GM23338 (cell line): ENCODE measurements at regions not wholly inside any gene's neighbourhood (a gene's known extent, or its start where the extent isn't known, plus 50 kb on each side); places are given as distances from the start of the nearest gene placed in this dataset.

Experiments used
- ATAC-seq: fragments of 200-7000 bp; cut with Tn5 transposase; 3 replicates; pipeline ENCODE4 v1.9.1; 2020
- DNase-seq: peaks from one replicate; pipeline ENCODE4 v3.0.0-alpha.2; 2015; ENCODE audit warnings: low spot score
- H2AFZ ChIP-seq: fragments of 200-600 bp; sonication (generic); 2 replicates; pipeline ENCODE4 v1.8.0; 2016; ENCODE audit warnings: antibody characterized with exemption, mild to moderate bottlenecking, moderate library complexity
- H3F3A ChIP-seq: fragments of 200-600 bp; sonication (generic); replicated peaks from 2 replicates; pipeline ENCODE4 v1.8.0; 2017; ENCODE audit warnings: antibody characterized with exemption, mixed run types, low read depth
- H3K27ac ChIP-seq: fragments of 200-600 bp; sonication (generic); 2 replicates; pipeline ENCODE4 v1.6.1; 2016; ENCODE audit warnings: low read depth
- H3K27me3 ChIP-seq: fragments of 200-600 bp; sonication (generic); 2 replicates; pipeline ENCODE4 v1.8.0; 2016; ENCODE audit warnings: mild to moderate bottlenecking, mixed run types, moderate library complexity; ENCODE audit not compliant: insufficient read depth
- H3K36me3 ChIP-seq: fragments of 200-600 bp; sonication (generic); 2 replicates; pipeline ENCODE4 v1.8.0; 2016; ENCODE audit warnings: mild to moderate bottlenecking; ENCODE audit not compliant: insufficient read depth
- H3K4me1 ChIP-seq: fragments of 200-600 bp; sonication (generic); 2 replicates; pipeline ENCODE4 v1.8.0; 2016; ENCODE audit warnings: mild to moderate bottlenecking, moderate library complexity; ENCODE audit not compliant: insufficient read depth
- H3K4me2 ChIP-seq: fragments of 200-600 bp; sonication (generic); 2 replicates; pipeline ENCODE4 v1.7.1; 2017; ENCODE audit warnings: mixed run types
- H3K4me3 ChIP-seq: fragments of 200-600 bp; sonication (generic); 2 replicates; pipeline ENCODE4 v1.6.1; 2016; ENCODE audit warnings: mixed run types
- H3K79me2 ChIP-seq: fragments of 200-600 bp; sonication (generic); replicated peaks from 2 replicates; pipeline ENCODE4 v1.8.0; 2017; ENCODE audit warnings: mild to moderate bottlenecking; ENCODE audit not compliant: insufficient read depth
- H3K9me2 ChIP-seq: fragments of 200-600 bp; sonication (generic); 2 replicates; pipeline ENCODE4 v1.8.0; 2017; ENCODE audit not compliant: insufficient read depth
- H4K20me1 ChIP-seq: fragments of 200-600 bp; sonication (generic); replicated peaks from 2 replicates; pipeline ENCODE4 v1.8.0; 2017; ENCODE audit warnings: mild to moderate bottlenecking; ENCODE audit not compliant: insufficient read depth
- H3K27ac Mint-ChIP-seq: 2 replicates; pipeline ENCODE4 v1.8.0; 2020; ENCODE audit warnings: inconsistent platforms, mild to moderate bottlenecking, moderate library complexity, mixed read lengths
- H3K27me3 Mint-ChIP-seq: 3 replicates; pipeline ENCODE4 v1.8.0; 2022; ENCODE audit warnings: low read depth, mild to moderate bottlenecking, moderate library complexity, mixed read lengths, inconsistent platforms; ENCODE audit not compliant: insufficient read depth, poor library complexity
- H3K36me3 Mint-ChIP-seq: 3 replicates; pipeline ENCODE4 v1.8.0; 2021; ENCODE audit warnings: low read depth, mild to moderate bottlenecking, inconsistent platforms, moderate library complexity, mixed read lengths
- H3K4me1 Mint-ChIP-seq: 3 replicates; pipeline ENCODE4 v1.8.0; 2020; ENCODE audit warnings: mild to moderate bottlenecking, inconsistent platforms, mixed read lengths
- H3K4me3 Mint-ChIP-seq: 3 replicates; pipeline ENCODE4 v1.8.0; 2021; ENCODE audit warnings: moderate library complexity, mild to moderate bottlenecking, inconsistent platforms, mixed read lengths
- H3K9me3 Mint-ChIP-seq: 3 replicates; pipeline ENCODE4 v1.8.0; 2020; ENCODE audit warnings: moderate library complexity, mild to moderate bottlenecking, inconsistent platforms, mixed read lengths
- CREB1 ChIP-seq: fragments of 250-450 bp; sonication (Bioruptor Pico); IDR thresholded peaks from 2 replicates; pipeline ENCODE4 v1.5.0; 2020; ENCODE audit warnings: low read depth, mild to moderate bottlenecking, moderate library complexity
- EZH2 ChIP-seq: fragments of 200-600 bp; sonication (generic); IDR thresholded peaks from one replicate; pipeline ENCODE4 v1.8.0; 2017; ENCODE audit warnings: antibody characterized with exemption, mild to moderate bottlenecking, low read depth; ENCODE audit not compliant: unreplicated experiment
- EZH2phosphoT487 ChIP-seq: fragments of 200-600 bp; sonication (generic); IDR thresholded peaks from one replicate; pipeline ENCODE4 v1.8.1; 2018; ENCODE audit warnings: antibody characterized with exemption; ENCODE audit not compliant: unreplicated experiment
- JUNB ChIP-seq: IDR thresholded peaks from one replicate; pipeline ENCODE4 v1.6.1; 2016; ENCODE audit warnings: antibody characterized with exemption; ENCODE audit not compliant: unreplicated experiment
- POLR2AphosphoS5 ChIP-seq: IDR thresholded peaks from 2 replicates; pipeline ENCODE4 v1.6.1; 2016; ENCODE audit warnings: antibody characterized with exemption, low read depth
- STAT1 ChIP-seq: IDR thresholded peaks from one replicate; pipeline ENCODE4 v1.6.1; 2016; ENCODE audit warnings: antibody characterized with exemption; ENCODE audit not compliant: unreplicated experiment
- ZNF331 ChIP-seq: fragments of 250-450 bp; sonication (Bioruptor Pico); IDR thresholded peaks from 2 replicates; pipeline ENCODE4 v1.5.0; 2020; ENCODE audit warnings: low read depth, mild to moderate bottlenecking, moderate library complexity
- TF ChIP-seq, protein P1 (sequence below): fragments of 250-450 bp; sonication (Bioruptor Pico); IDR thresholded peaks from 2 replicates; pipeline ENCODE4 v1.5.0; 2020; ENCODE audit warnings: mild to moderate bottlenecking, moderate library complexity
- TF ChIP-seq, protein P2 (sequence below): IDR thresholded peaks from 2 replicates; pipeline ENCODE4 v1.6.1; 2016; ENCODE audit warnings: antibody characterized with exemption
- TF ChIP-seq, protein P3 (sequence below), 2 experiments: fragments of 200-600 bp in 1 of 2; sonication (generic) in 1 of 2; conservative IDR thresholded peaks; 2 replicates each; pipeline versions ENCODE4 v1.5.1 to v1.6.1; 2016 to 2017; ENCODE audit warnings: antibody characterized with exemption in 2 of 2, low read depth in 2 of 2, mild to moderate bottlenecking in 2 of 2, moderate library complexity in 1 of 2

DNA sequence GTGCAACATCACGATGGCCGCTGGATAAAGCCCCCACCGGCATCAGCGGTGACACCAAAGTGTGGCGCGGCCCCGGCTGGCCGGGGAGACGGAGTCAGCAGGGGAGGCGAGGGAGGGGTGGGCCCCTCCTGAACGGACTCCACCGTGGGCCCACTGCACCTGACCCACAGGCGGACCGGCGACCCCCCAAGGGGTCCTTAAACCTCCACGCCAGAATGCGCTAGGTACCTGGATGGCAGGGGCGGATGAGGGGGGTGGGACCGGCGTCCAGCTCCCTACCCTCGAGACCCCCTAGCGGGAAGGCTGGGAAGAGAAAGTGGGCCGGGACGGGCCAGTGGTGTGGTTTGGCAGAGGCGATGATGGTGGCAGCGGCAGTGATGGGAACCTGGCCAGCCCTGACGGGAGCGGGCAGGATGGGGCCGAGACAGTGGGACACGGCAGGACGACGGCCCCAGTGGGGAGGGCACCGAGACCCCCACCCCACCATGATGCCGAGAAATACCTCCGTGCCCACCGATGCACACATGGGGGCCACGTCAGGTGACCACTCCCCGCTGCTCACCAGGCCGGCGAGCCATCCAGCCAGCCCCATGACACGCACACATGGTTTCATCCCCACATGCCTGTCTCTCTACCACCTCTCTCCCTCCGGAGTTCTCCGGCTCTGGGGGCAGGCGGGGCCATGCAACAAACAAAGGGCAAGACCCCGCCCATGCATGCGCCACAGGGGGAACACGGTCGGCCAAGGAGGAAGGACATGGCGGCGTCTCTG lies 771.9 kb upstream of the DEFB115 start:
- Mint-ChIP-seq H3K27me3 (peaks cover 7% of the 10 kb centered on the region), H3K27ac (no peak overlapping the region), H3K4me3 (no peak overlapping the region), H3K4me1 (no peaks in the 10 kb centered on the region), H3K36me3 (peaks cover 38% of the 10 kb centered on the region), H3K9me3 (peaks cover 75% of the 10 kb centered on the region)
- H3K27me3 ChIP-seq, result peaks cover 40% of the 10 kb centered on the region
- no peak overlapping the region for H3K4me2 ChIP-seq
- no peak for ATAC-seq
- no peaks in the 10 kb centered on the region; the same call in 1 of the 2 replicates for H3K4me1 ChIP-seq
- no peak overlapping the region for H3K27ac ChIP-seq
- TF ChIP-seq JUNB, result no peak
- TF ChIP-seq EZH2, result no peak
- TF ChIP-seq EZH2phosphoT487, result no peak
- TF ChIP-seq STAT1, result no peak
- no peak for TF ChIP-seq POLR2AphosphoS5
- no peak for TF ChIP-seq CREB1 (CRISPR knock-in tag)
- H3K79me2 ChIP-seq, result no peaks in the 10 kb centered on the region
- no peaks in the 10 kb centered on the region for H3F3A ChIP-seq
- no peak for DNase-seq
- H3K9me2 ChIP-seq, result no peaks in the 10 kb centered on the region
- H3K4me3 ChIP-seq, result no peak overlapping the region
- H2AFZ ChIP-seq, result no peak overlapping the region
- no peaks in the 10 kb centered on the region for H3K36me3 ChIP-seq
- H4K20me1 ChIP-seq, result no peaks in the 10 kb centered on the region

DNA sequence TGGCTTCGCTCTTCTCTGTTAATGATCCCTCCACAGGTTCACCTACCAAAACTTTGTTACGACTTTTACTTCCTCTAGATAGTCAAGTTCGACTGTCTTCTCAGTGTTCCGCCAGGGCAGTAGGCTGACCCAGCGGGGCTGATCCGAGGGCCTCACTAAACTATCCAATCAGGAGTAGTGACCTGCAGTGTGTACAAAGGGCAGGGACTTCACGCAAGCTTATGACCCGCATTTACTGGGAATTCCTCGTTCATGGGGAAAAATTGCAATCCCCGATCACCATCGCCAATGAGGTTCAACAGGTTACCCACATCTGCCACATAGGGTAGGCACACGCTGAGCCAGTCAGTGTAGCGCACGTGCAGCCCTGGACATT lies 771.4 kb upstream of the DEFB115 start:
- Histone ChIP-seq H4K20me1 (no peaks in the 10 kb centered on the region), H3K4me3 (no peak overlapping the region), H3K27me3 (peaks cover 41% of the 10 kb centered on the region), H3K4me2 (no peak overlapping the region), H3K9me2 (no peaks in the 10 kb centered on the region), H2AFZ (no peak overlapping the region), H3K36me3 (no peaks in the 10 kb centered on the region), H3K27ac (no peak overlapping the region), H3K4me1 (no peaks in the 10 kb centered on the region; the same call in 1 of the 2 replicates), H3F3A (no peaks in the 10 kb centered on the region), H3K79me2 (no peaks in the 10 kb centered on the region)
- peaks cover 9% of the 10 kb centered on the region for H3K27me3 Mint-ChIP-seq
- DNase-seq (no peak), ATAC-seq (no peak)
- H3K9me3 Mint-ChIP-seq, result peaks cover 76% of the 10 kb centered on the region
- no peak overlapping the region for H3K27ac Mint-ChIP-seq
- peaks cover 41% of the 10 kb centered on the region for H3K36me3 Mint-ChIP-seq
- H3K4me1 Mint-ChIP-seq, result no peaks in the 10 kb centered on the region
- H3K4me3 Mint-ChIP-seq, result no peak overlapping the region
- TF ChIP-seq, protein P1, sequence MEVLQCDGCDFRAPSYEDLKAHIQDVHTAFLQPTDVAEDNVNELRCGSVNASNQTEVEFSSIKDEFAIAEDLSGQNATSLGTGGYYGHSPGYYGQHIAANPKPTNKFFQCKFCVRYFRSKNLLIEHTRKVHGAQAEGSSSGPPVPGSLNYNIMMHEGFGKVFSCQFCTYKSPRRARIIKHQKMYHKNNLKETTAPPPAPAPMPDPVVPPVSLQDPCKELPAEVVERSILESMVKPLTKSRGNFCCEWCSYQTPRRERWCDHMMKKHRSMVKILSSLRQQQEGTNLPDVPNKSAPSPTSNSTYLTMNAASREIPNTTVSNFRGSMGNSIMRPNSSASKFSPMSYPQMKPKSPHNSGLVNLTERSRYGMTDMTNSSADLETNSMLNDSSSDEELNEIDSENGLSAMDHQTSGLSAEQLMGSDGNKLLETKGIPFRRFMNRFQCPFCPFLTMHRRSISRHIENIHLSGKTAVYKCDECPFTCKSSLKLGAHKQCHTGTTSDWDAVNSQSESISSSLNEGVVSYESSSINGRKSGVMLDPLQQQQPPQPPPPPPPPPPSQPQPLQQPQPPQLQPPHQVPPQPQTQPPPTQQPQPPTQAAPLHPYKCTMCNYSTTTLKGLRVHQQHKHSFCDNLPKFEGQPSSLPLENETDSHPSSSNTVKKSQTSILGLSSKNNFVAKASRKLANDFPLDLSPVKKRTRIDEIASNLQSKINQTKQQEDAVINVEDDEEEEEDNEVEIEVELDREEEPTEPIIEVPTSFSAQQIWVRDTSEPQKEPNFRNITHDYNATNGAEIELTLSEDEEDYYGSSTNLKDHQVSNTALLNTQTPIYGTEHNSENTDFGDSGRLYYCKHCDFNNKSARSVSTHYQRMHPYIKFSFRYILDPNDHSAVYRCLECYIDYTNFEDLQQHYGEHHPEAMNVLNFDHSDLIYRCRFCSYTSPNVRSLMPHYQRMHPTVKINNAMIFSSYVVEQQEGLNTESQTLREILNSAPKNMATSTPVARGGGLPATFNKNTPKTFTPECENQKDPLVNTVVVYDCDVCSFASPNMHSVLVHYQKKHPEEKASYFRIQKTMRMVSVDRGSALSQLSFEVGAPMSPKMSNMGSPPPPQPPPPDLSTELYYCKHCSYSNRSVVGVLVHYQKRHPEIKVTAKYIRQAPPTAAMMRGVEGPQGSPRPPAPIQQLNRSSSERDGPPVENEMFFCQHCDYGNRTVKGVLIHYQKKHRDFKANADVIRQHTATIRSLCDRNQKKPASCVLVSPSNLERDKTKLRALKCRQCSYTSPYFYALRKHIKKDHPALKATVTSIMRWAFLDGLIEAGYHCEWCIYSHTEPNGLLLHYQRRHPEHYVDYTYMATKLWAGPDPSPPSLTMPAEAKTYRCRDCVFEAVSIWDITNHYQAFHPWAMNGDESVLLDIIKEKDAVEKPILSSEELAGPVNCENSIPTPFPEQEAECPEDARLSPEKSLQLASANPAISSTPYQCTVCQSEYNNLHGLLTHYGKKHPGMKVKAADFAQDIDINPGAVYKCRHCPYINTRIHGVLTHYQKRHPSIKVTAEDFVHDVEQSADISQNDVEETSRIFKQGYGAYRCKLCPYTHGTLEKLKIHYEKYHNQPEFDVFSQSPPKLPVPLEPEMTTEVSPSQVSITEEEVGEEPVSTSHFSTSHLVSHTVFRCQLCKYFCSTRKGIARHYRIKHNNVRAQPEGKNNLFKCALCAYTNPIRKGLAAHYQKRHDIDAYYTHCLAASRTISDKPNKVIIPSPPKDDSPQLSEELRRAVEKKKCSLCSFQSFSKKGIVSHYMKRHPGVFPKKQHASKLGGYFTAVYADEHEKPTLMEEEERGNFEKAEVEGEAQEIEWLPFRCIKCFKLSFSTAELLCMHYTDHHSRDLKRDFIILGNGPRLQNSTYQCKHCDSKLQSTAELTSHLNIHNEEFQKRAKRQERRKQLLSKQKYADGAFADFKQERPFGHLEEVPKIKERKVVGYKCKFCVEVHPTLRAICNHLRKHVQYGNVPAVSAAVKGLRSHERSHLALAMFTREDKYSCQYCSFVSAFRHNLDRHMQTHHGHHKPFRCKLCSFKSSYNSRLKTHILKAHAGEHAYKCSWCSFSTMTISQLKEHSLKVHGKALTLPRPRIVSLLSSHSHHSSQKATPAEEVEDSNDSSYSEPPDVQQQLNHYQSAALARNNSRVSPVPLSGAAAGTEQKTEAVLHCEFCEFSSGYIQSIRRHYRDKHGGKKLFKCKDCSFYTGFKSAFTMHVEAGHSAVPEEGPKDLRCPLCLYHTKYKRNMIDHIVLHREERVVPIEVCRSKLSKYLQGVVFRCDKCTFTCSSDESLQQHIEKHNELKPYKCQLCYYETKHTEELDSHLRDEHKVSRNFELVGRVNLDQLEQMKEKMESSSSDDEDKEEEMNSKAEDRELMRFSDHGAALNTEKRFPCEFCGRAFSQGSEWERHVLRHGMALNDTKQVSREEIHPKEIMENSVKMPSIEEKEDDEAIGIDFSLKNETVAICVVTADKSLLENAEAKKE (CRISPR knock-in tag), result no peak
- no peak for TF ChIP-seq ZNF331 (CRISPR knock-in tag)
- no peak for TF ChIP-seq EZH2phosphoT487
- TF ChIP-seq, protein P2, sequence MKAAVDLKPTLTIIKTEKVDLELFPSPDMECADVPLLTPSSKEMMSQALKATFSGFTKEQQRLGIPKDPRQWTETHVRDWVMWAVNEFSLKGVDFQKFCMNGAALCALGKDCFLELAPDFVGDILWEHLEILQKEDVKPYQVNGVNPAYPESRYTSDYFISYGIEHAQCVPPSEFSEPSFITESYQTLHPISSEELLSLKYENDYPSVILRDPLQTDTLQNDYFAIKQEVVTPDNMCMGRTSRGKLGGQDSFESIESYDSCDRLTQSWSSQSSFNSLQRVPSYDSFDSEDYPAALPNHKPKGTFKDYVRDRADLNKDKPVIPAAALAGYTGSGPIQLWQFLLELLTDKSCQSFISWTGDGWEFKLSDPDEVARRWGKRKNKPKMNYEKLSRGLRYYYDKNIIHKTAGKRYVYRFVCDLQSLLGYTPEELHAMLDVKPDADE, result no peak
- no peak for TF ChIP-seq CREB1 (CRISPR knock-in tag)
- TF ChIP-seq, protein P3, sequence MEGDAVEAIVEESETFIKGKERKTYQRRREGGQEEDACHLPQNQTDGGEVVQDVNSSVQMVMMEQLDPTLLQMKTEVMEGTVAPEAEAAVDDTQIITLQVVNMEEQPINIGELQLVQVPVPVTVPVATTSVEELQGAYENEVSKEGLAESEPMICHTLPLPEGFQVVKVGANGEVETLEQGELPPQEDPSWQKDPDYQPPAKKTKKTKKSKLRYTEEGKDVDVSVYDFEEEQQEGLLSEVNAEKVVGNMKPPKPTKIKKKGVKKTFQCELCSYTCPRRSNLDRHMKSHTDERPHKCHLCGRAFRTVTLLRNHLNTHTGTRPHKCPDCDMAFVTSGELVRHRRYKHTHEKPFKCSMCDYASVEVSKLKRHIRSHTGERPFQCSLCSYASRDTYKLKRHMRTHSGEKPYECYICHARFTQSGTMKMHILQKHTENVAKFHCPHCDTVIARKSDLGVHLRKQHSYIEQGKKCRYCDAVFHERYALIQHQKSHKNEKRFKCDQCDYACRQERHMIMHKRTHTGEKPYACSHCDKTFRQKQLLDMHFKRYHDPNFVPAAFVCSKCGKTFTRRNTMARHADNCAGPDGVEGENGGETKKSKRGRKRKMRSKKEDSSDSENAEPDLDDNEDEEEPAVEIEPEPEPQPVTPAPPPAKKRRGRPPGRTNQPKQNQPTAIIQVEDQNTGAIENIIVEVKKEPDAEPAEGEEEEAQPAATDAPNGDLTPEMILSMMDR (conservative IDR thresholded peaks at IDR 0.05; ENCODE audit: low read depth in 2 of 2), result no peak
